ENCODE measurements at regions not wholly inside any gene's neighbourhood (a gene's known extent, or its start where the extent isn't known, plus 50 kb on each side); places are given as distances from the start of the nearest gene placed in this dataset.

- in situ Hi-C loops (cut with MboI; ENCODE audit: low sequenced_read_pairs, unreplicated experiment): no loop called here
- TF ChIP-seq CTCF (IDR thresholded peaks at IDR 0.05; ENCODE audit: borderline replicate concordance, control extremely low read depth, extremely low read depth, insufficient read depth, missing control alignments): no peak
- DNase-seq (ENCODE audit: low spot score): no peak
Measured at GRCh38 chrX:124274438-124275181, 57.9 kb upstream of the TEX13D start.

GRCh38 chrX:124275182-124275894, 57.1 kb upstream of the TEX13D start:
- no peak for TF ChIP-seq CTCF (IDR thresholded peaks at IDR 0.05; ENCODE audit: borderline replicate concordance, control extremely low read depth, extremely low read depth, insufficient read depth, missing control alignments)
- in situ Hi-C loops (cut with MboI; ENCODE audit: low sequenced_read_pairs, unreplicated experiment): no loop called here
- no peak for DNase-seq (ENCODE audit: low spot score)

GRCh38 chrX:124280294-124280902, 52.1 kb upstream of the TEX13D start:
- TF ChIP-seq CTCF (IDR thresholded peaks at IDR 0.05; ENCODE audit: borderline replicate concordance, control extremely low read depth, extremely low read depth, insufficient read depth, missing control alignments): no peak
- in situ Hi-C loops (cut with MboI; ENCODE audit: low sequenced_read_pairs, unreplicated experiment): no loop called here
- DNase-seq (ENCODE audit: low spot score): no peak

GRCh38 chrX:124282580-124282979, 49.9 kb upstream of the TEX13D start:
- in situ Hi-C loops (cut with MboI; ENCODE audit: low sequenced_read_pairs, unreplicated experiment): no loop called here
- DNase-seq (ENCODE audit: low spot score): no peak
- TF ChIP-seq CTCF (IDR thresholded peaks at IDR 0.05; ENCODE audit: borderline replicate concordance, control extremely low read depth, extremely low read depth, insufficient read depth, missing control alignments): no peak
